Activated CD4-positive, alpha-beta memory T cell treated with anti-CD3 and anti-CD28 coated beads, Interleukin-2, amount 10 ng/mL, durations not matched to agents 7 days and 5 days (primary cell): ENCODE measurements at regions not wholly inside any gene's neighbourhood (a gene's known extent, or its start where the extent isn't known, plus 50 kb on each side); places are given as distances from the start of the nearest gene placed in this dataset.
"Not testable (repeated sequence)": the region's sequence is repeated elsewhere in the genome, so short reads cannot be mapped to it uniquely, and the experiment has no call there.

ENCODE experiments used
- CTCF ChIA-PET: fragments of 350-600 bp; sonication (Branson Sonifier 250); formaldehyde crosslinking; loops from one replicate; lab custom pipeline; 2021; ENCODE audit warnings: antibody characterized with exemption, inconsistent platforms; lab: Charles Lee
- POLR2A ChIA-PET: fragments of 350-600 bp; sonication (Branson Sonifier 250); formaldehyde crosslinking; loops from one replicate; lab custom pipeline; 2021; ENCODE audit warnings: antibody characterized with exemption; lab: Charles Lee
- DNase-seq: peaks from one replicate; pipeline ENCODE4 v3.0.0-alpha.2; 2020
- H3K27ac Mint-ChIP-seq: one replicate; pipeline ENCODE4 v1.8.0; 2021; ENCODE audit warnings: mild to moderate bottlenecking, mixed read lengths
- H3K27me3 Mint-ChIP-seq: one replicate; pipeline ENCODE4 v1.8.0; 2021; ENCODE audit warnings: mixed read lengths
- H3K36me3 Mint-ChIP-seq: one replicate; pipeline ENCODE4 v1.8.0; 2021; ENCODE audit warnings: low read depth, mixed read lengths
- H3K4me1 Mint-ChIP-seq: one replicate; pipeline ENCODE4 v1.8.0; 2021; ENCODE audit warnings: mixed read lengths
- H3K4me3 Mint-ChIP-seq: one replicate; pipeline ENCODE4 v1.8.0; 2021; ENCODE audit warnings: mild to moderate bottlenecking, mixed read lengths
- H3K9me3 Mint-ChIP-seq: one replicate; pipeline ENCODE4 v1.8.0; 2021; ENCODE audit warnings: mixed read lengths

DNA sequence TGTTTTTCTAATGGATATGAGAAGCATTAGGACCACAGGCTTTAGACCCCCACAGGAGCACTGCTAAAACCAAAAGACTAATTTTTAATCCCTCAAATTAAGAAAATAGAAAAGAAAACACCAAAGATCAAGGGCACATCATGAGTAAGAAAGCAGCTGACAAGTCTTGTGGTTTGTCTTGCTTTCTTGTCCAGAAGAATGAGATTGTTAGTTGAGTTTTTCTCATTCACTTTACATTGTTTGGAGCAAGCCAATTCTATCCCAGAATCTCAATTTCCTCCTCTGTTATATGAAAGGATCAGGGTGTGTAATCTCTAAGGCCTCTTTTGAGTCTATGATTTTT is 899.0 kb downstream of the KCNJ2 start:
- H3K4me1 Mint-ChIP-seq: no peaks in the 10 kb centered on the region
- H3K9me3 Mint-ChIP-seq: peaks cover 2% of the 10 kb centered on the region
- H3K27me3 Mint-ChIP-seq: no peaks in the 10 kb centered on the region
- POLR2A ChIA-PET: no interaction called here
- no peaks in the 10 kb centered on the region for H3K36me3 Mint-ChIP-seq
- no peak for DNase-seq
- CTCF ChIA-PET: no interaction called here
- no peak overlapping the region for H3K27ac Mint-ChIP-seq
- H3K4me3 Mint-ChIP-seq: no peak overlapping the region

DNA sequence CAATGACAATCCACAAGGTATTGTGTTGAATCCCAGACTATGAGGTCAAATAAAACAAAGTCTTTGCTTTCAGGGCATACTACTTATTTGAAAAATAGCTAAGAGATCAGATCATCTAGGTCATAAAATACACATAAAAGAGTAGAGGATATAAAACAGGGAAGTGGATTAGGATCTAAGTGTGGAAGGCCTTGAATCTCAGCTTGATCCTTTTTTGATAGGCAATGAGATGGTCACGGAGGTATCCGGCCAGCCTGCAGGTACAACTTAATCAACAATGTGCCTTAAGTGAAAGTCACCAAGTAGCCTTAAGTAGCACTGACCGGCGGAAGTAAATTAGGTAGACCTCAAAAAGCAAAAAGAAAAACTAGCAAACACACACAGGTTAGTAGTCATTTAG is 901.7 kb downstream of the KCNJ2 start:
- H3K9me3 Mint-ChIP-seq: peaks cover 2% of the 10 kb centered on the region
- H3K36me3 Mint-ChIP-seq: no peaks in the 10 kb centered on the region
- DNase-seq: no peak
- no peak overlapping the region for H3K4me3 Mint-ChIP-seq
- no peaks in the 10 kb centered on the region for H3K4me1 Mint-ChIP-seq
- H3K27me3 Mint-ChIP-seq: no peaks in the 10 kb centered on the region
- POLR2A ChIA-PET: no interaction called here
- CTCF ChIA-PET: no interaction called here
- H3K27ac Mint-ChIP-seq: no peak overlapping the region

DNA sequence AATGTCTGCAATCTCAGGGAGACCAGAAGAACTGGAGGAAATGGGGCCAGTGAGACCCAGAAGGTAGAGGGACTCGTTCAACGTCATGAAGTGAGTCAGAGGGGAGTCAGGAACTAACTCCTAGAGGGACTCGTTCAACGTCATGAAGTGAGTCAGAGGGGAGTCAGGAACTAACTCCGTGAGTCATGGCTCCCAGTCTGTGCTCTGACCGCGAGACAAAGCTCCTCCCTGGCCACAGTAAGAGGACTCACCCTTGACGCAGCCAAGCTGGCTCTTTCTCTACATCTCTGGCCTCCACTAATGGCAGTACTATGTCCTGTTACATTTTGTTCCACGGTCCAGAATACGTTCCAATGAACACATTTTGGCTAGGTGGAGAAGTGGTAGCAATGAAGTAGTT is 902.5 kb downstream of the KCNJ2 start:
- ChIA-PET POLR2A (no interaction called here), CTCF (no interaction called here)
- Mint-ChIP-seq H3K4me3 (no peak overlapping the region), H3K27me3 (no peaks in the 10 kb centered on the region), H3K4me1 (no peaks in the 10 kb centered on the region), H3K27ac (no peak overlapping the region), H3K36me3 (no peaks in the 10 kb centered on the region), H3K9me3 (peaks cover 2% of the 10 kb centered on the region)
- no peak for DNase-seq

DNA sequence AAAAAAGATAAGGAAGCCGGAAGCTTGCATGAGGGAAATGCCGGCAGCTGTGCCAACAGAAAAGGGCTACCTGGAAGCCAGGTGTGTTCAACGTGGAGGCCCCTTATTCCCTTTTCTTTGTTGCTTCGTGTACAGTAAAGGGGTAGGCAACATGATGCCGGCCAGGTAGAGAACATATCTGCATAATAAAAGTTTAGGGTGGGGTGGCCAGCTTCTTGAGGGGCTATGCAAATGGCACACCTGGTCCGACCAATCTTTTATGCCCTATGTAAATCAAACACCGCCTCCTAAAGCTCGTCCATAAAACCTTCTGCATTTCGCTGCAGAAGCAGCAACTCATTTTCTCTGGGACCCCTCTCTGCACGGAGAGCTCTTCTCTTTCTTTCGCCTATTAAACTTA is 911.6 kb downstream of the KCNJ2 start:
- H3K36me3 Mint-ChIP-seq: no peaks in the 10 kb centered on the region
- POLR2A ChIA-PET: no interaction called here
- no peak for DNase-seq
- peaks cover 16% of the 10 kb centered on the region for H3K9me3 Mint-ChIP-seq
- H3K27me3 Mint-ChIP-seq: no peaks in the 10 kb centered on the region
- H3K27ac Mint-ChIP-seq: no peak overlapping the region
- no peak overlapping the region for H3K4me3 Mint-ChIP-seq
- no peaks in the 10 kb centered on the region for H3K4me1 Mint-ChIP-seq
- CTCF ChIA-PET: no interaction called here

DNA sequence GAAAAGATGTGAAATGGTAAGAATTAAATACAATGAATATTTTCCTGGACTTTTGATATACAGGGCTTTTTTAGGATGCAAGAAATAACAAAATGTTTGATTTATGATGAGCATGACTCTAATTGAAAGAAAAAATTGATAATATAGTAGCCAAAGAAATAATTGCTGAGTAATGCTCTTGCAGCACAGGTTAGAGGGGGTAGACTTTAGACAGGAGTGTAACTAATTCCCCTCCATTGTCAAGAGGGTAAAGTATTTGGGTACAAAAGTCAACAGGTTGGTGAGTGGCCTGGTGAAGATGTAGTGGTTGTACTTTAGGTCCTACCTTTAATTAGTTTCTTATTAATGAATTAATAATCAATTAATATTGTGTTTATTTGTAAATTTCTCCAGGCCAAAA is 912.3 kb downstream of the KCNJ2 start:
- CTCF ChIA-PET: no interaction called here
- DNase-seq: no peak
- POLR2A ChIA-PET: no interaction called here
- Mint-ChIP-seq H3K4me3 (no peak overlapping the region), H3K27ac (no peak overlapping the region), H3K36me3 (no peaks in the 10 kb centered on the region), H3K27me3 (no peaks in the 10 kb centered on the region), H3K9me3 (peaks cover 16% of the 10 kb centered on the region), H3K4me1 (no peaks in the 10 kb centered on the region)

DNA sequence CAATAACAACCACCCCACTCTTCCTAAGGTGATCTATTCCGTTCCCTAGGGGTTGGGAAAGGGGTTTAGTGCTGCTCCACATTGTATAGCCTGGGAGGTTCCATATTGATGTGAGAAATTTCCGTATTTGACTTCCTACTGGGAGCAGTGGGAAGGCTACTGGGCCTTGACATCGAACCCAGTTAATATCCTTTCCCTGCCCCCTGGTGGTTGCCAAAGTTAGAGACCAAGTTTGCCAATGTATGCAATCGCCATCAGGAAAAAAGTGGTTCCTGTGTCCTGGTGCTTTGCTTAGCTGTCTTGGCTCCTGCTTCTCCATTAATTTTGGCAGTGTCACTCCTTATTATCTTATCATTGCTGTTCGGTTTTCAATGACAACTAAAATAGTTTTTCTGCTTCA is 914.9 kb downstream of the KCNJ2 start:
- DNase-seq: no peak
- Mint-ChIP-seq H3K27me3 (no peaks in the 10 kb centered on the region), H3K36me3 (no peaks in the 10 kb centered on the region), H3K27ac (no peak overlapping the region), H3K9me3 (peaks cover 15% of the 10 kb centered on the region), H3K4me1 (no peaks in the 10 kb centered on the region), H3K4me3 (no peak overlapping the region)
- ChIA-PET POLR2A (interaction anchor here (0.7 kb wide), 1 partner anchor 325 kb away, joined by 3 read pairs; no protein-coding TSS in a partner anchor), CTCF (no interaction called here)

DNA sequence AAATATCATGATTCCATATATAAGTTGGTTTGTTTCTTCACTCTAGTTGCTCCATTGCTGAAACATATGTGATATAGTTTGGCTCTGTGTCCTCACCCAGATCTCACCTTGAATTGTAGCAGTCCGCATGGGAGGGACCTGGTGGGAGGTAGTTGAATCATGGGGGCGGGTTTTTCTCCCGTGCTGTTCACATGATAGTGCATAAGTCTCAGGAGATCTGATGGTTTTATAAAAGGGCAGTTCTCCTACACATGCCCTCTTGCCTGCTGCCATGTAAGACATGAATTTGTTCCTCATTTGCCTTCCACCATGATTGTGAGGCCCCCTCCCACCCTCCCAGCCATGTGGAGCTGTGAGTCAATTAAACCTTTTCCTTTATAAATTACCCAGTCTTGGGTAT is 915.5 kb downstream of the KCNJ2 start:
- no peak overlapping the region for H3K4me3 Mint-ChIP-seq
- H3K9me3 Mint-ChIP-seq: peaks cover 12% of the 10 kb centered on the region
- no peaks in the 10 kb centered on the region for H3K36me3 Mint-ChIP-seq
- no peak overlapping the region for H3K27ac Mint-ChIP-seq
- POLR2A ChIA-PET: no interaction called here
- CTCF ChIA-PET: no interaction called here
- DNase-seq: no peak
- no peaks in the 10 kb centered on the region for H3K27me3 Mint-ChIP-seq
- H3K4me1 Mint-ChIP-seq: no peaks in the 10 kb centered on the region

DNA sequence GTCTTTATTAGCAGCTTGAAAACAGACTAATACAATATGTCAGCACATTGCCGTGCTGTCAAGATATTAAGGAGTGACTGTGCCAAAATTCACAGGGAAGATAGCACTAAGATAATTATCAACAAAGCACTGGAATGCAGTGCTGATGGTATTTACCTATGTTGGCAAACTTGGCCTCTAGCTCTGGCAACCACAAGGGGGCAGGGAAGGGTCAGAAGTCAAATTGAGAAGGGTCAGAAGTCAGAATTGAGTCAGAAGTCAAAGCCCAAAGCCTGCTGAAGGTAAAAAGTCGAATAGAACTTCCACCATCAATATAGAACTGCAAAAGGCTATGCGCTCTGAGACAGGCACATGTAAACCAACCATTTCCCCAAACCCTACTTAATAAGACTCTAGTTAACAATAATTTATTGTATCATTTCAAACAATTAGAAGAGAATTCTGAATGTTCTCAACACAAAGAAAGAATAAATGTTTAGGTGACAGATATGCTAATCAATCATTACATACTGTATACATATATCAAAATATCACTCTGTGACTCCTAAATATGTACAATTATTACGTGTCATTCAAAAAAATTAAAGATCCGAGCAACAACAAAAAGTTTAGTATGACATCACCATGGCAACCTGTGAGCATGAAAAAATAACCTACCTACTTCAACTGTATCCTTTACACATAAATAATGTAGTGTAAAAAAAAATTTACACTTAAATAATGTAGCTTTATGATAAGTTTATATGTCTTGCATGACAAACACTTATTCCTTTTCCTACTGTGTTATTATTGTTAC is 916.1 kb downstream of the KCNJ2 start:
- Mint-ChIP-seq H3K4me3 (no peak overlapping the region), H3K9me3 (peaks cover 8% of the 10 kb centered on the region), H3K27me3 (no peaks in the 10 kb centered on the region), H3K27ac (no peak overlapping the region), H3K4me1 (no peaks in the 10 kb centered on the region), H3K36me3 (no peaks in the 10 kb centered on the region)
- no peak for DNase-seq
- POLR2A ChIA-PET: no interaction called here
- CTCF ChIA-PET: no interaction called here

DNA sequence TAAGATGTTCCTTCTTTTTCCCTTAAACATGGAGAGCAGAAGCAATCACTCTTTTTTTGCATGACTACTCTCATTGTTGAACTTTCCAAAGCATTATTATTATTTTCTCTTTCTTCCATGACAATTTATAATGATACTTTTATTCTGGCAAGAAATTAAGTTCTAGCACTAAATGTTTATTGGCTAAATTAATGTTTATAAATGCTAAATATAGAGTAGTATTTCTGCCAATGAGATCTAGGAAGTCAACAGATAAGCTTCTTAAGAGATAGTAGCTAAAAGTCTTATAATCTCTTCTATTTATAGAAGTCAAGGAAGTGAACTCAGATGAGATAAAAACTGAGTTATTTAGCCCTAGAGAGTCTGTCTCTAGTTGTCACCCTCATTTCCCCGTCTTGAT is 920.1 kb downstream of the KCNJ2 start:
- peaks cover 11% of the 10 kb centered on the region for H3K9me3 Mint-ChIP-seq
- H3K27me3 Mint-ChIP-seq: no peaks in the 10 kb centered on the region
- POLR2A ChIA-PET: no interaction called here
- H3K4me1 Mint-ChIP-seq: no peaks in the 10 kb centered on the region
- H3K27ac Mint-ChIP-seq: no peak overlapping the region
- H3K4me3 Mint-ChIP-seq: no peak overlapping the region
- H3K36me3 Mint-ChIP-seq: no peaks in the 10 kb centered on the region
- DNase-seq: no peak
- CTCF ChIA-PET: no interaction called here

DNA sequence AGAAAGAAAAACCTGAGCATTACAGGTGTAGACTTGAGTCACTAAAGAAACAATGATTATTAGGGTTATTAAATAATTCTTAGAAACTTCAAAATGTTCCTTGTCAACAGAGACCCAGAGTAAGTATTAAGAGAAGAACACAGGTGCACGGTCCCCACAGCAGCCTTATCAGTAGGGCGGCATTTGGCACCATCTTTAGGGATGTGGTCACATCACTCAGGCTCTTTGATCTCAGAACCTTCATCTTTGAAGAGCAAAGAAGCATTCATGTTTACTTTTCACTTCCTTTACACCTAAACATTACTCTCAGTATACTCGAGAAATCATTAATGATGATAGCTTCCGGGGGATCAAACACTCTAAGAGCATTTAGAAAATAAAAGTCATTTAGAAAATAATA is 928.7 kb downstream of the KCNJ2 start:
- H3K27me3 Mint-ChIP-seq: no peaks in the 10 kb centered on the region

DNA sequence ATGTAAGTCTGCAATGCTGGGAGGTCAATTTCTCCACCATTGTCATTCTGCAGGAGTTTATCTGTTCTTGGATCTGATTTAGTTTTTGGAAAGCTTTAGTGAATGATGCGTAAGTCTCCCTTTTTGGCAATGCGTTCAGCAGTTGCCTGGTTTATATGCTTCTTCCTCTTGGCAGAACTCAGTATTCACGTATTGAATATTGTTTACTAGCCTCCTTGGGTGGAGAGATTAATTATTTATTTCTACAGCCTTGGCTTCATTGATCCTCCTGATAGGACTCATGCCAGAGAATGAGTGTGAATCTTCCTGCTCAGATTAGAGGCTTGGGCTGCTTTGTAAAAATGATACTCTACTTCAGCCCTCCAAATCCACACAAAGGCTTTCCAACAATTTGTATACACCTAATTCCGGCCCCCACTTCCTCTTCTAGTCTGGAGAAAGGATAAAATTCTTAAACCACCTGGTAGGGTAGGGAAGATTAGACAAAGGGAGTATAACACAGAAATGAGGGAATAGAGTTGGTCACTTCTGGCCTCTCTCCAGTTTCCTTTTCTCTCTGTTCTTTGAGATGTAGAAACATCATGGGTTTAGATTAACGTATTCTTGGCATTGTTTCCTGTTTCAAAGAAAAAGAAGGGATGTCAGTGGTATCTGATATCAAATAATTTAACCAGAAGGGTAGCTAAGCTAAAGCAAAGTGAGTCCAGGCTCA is 929.8 kb downstream of the KCNJ2 start:
- Mint-ChIP-seq H3K27ac (no peak overlapping the region), H3K36me3 (no peaks in the 10 kb centered on the region), H3K9me3 (peaks cover 12% of the 10 kb centered on the region), H3K27me3 (no peaks in the 10 kb centered on the region), H3K4me1 (no peaks in the 10 kb centered on the region), H3K4me3 (no peak overlapping the region)
- ChIA-PET POLR2A (no interaction called here), CTCF (no interaction called here)
- no peak for DNase-seq

More for the DNA sequence above, 928.7 kb downstream of the KCNJ2 start:
- POLR2A ChIA-PET: no interaction called here
- Mint-ChIP-seq H3K36me3 (no peaks in the 10 kb centered on the region), H3K27ac (no peak overlapping the region), H3K4me1 (no peaks in the 10 kb centered on the region), H3K4me3 (no peak overlapping the region), H3K9me3 (peaks cover 11% of the 10 kb centered on the region)
- no peak for DNase-seq
- CTCF ChIA-PET: no interaction called here

DNA sequence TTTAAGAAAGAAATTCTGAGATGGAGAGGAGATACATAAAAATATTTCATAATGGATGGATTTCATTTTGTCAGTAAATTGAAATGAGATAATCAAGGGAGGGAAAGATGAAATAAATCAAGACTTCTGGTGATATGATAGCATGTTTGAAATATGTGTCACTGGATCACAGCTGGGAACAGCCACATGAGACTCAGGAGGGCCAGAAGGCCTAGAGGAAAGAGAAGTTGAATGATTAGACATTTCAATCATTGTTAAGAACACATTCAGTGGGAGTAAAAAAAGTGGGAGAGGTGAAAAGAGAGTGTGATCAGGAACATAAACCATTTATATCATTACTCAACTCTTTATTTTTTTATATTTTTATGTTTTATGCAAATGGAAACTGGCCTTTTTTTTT is 933.4 kb downstream of the KCNJ2 start:
- no peak for DNase-seq
- CTCF ChIA-PET: no interaction called here
- H3K27ac Mint-ChIP-seq: no peak overlapping the region
- POLR2A ChIA-PET: no interaction called here
- no peaks in the 10 kb centered on the region for H3K36me3 Mint-ChIP-seq
- H3K4me1 Mint-ChIP-seq: no peaks in the 10 kb centered on the region
- no peaks in the 10 kb centered on the region for H3K27me3 Mint-ChIP-seq
- H3K4me3 Mint-ChIP-seq: no peak overlapping the region
- H3K9me3 Mint-ChIP-seq: peaks cover 6% of the 10 kb centered on the region

DNA sequence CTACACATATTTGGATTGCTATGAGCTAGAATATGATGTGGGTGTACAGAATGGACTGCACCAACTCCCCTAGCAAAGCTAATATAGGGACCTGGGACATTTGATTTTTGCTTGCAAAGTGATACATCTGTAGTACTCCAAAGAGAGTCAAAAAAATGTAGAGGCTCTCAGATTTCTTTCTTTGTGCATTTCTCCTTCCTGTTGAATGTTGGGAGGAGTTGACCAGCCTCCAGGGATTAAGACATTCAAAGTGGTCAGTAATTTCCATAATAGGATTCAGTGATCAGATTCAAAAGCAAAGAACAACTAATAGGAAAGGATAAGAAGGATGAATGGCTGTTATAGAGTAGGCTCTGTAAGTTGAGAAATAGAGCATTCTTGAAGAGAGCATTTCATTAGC is 934.9 kb downstream of the KCNJ2 start:
- POLR2A ChIA-PET: no interaction called here
- CTCF ChIA-PET: no interaction called here
- H3K27me3 Mint-ChIP-seq: no peaks in the 10 kb centered on the region
- DNase-seq: no peak
- H3K9me3 Mint-ChIP-seq: peaks cover 6% of the 10 kb centered on the region
- H3K4me1 Mint-ChIP-seq: no peaks in the 10 kb centered on the region
- H3K27ac Mint-ChIP-seq: no peak overlapping the region
- no peaks in the 10 kb centered on the region for H3K36me3 Mint-ChIP-seq
- H3K4me3 Mint-ChIP-seq: no peak overlapping the region

DNA sequence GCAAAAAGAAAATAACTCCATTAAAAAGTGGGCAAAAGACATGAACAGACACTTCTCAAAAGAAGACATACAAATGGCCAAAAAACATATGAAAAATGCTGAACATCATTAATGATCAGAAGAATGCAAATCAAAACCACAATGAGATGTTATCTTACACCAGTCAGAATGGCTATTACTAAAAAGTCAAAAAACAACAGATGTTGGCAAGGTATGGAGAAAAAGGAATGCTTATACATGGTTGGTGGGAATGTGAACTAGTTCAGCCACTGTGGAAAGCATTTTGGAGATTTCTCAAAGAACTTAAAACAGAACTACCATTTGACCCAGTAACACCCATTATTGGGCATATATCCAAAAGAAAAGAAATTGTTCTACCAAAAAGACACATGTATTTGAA is 936.7 kb downstream of the KCNJ2 start:
- H3K4me1 Mint-ChIP-seq, H3K9me3 Mint-ChIP-seq, H3K36me3 Mint-ChIP-seq, CTCF ChIA-PET, POLR2A ChIA-PET, DNase-seq, H3K27ac Mint-ChIP-seq, H3K4me3 Mint-ChIP-seq, H3K27me3 Mint-ChIP-seq: not testable (repeated sequence)
